Pons (tissue), 1 donor: ENCODE measurements at regions not wholly inside any gene's neighbourhood (a gene's known extent, or its start where the extent isn't known, plus 50 kb on each side); places are given as distances from the start of the nearest gene placed in this dataset.
"Not testable (repeated sequence)": the region's sequence is repeated elsewhere in the genome, so short reads cannot be mapped to it uniquely, and the experiment has no call there.

Experiments
- DNase-seq: peaks from one replicate; pipeline ENCODE4 v3.0.0-alpha.2; 2016; ENCODE audit warnings: low spot score

- DNase-seq: no peak
These were observed 187.5 kb upstream of the SALL3 start for GRCh38 chr18:78792094-78792493.

DNA sequence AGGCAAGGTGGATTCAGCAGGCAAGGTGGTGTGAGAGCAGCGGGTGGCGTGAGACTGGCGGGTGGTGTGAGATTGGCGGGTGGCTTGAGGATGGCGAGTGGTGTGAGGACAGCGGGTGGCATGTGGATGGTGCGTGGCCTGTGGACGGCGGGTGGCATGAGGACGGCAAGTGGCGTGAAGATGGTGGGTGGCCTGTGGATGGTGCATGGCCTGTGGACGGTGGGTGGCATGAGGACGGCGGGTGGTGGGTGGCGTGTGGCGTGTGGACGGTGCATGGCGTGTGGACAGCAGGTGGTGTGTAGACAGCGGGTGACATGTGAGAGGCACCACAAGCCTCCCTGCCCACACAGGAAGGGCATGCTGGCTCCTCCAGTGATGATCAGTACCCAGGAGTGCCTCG is 186.9 kb upstream of the SALL3 start:
- no peak for DNase-seq

DNA sequence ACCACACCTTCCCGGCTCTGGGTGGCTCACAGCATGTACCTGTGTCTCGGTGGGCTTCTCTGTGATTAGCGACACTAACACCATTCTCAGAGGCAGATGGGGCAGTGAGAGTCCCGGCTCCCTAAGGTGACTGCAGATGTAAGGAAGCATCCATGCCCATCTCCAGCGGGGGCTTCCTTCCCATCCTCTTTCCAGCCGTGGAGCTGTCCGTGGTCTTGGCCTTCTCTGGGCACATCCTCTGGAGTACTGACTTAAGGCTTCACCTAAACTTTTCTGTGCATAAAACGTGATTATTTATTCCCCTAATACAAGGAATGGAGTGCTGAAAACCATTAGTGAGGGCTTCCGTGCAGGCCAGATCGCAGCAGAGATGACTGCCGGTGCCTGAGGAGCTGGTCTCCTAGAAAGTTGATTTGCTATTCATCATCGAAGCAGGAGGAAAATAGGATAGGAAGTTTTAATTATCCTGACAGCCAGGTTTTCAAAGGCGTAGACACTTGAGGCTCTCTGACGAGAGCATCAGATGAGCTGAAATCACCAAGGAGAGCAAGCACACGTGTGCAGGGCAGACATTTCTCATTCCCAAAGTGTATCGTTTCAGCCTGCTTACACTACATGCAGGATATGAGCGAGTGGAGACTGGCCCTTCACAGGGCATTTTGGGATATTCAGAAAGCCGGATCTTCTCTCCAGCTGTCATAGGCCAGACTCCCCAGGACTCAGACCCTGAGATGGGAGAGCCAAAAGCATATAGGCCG is 186.1 kb upstream of the SALL3 start:
- no peak for DNase-seq

- DNase-seq: no peak
These were observed 185.6 kb upstream of the SALL3 start for GRCh38 chr18:78794071-78794430.

- DNase-seq: no peak
These were observed 182.7 kb upstream of the SALL3 start for GRCh38 chr18:78796693-78797455.

DNA sequence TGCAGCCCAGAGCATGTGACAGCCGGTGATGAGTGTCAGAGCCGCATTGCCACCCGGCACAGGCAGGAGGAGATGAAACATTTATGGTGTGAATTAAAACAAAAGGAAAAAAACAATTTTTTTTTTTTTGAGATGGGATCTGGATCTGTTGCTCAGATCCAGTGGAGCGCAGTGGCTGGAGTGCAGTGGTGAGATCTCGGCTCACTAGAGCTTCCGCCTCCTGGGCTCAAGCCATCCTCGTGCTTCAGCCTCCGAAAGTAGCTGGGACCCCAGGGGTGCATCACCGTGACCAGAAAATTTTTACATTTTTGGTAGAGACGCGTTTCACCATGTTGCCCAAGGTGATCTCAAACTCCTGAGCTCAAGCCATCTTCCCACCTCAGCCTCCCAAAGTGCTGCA is 182.1 kb upstream of the SALL3 start:
- no peak for DNase-seq

DNA sequence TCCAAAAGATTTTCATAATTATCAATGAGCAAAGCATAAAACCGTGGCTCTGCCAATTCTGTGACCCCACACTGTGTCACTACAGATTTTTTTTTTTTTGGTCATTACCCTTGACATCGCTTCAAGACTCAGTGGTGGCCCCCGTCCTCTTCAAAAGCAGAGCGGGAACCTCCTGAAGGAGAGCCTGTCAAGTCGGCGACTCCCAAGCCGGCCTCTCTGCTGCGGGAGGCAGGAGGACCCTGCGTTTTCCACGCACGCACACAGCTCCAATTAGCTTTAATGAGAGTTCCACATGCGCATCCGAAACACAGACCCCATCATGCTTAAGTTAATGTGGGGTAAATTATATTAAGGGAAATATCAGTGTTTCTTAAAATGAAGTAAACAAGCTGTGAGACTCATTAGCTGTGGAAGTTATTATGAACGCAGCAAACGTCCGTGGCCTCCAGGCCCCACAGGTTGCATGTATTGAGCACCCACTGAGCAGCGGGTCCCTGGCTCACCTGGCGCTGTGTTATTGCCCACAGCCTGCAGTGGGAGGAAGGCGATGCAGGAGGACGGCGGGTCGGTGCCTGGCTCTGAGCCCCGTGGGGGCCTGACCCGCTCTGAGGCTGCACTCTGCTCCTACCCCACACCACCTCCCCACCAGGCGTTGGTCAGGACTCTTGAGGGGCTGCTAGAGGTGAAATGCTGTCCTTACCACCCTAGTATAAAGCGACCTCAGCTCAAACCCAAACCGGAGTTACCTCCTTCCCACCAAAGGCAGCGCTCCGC is 181.0 kb upstream of the SALL3 start:
- no peak for DNase-seq

DNA sequence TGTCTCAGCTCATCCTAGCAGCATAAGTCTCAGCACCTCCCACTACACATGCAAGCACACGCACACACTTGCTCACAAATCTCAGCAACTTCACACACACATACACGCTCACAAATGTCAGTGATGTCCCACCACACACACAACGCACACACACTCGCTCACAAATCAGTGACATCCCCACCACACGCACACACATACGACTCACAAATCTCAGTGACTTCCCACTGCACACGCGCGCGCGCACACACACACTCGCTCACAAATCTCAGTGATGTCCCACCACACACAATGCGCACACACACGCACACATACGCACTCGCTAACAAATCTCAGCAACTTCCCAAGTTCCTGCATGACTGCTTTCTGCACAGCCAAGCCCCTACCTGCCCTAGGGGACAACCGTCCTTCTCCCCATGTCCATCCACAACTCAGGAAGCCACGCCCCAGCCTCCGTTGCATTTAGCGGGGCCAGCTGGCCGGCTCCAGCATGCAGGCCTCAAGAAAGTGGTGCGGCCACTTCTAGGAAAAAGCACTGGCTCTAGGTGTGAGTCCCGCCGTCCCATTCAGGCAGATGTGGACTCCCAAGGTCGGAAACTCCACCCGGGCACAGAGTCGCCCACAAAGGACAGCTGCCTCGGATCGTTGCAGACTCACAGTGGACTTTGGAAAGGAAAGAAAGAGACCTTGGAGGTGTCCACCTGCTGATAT is 180.1 kb upstream of the SALL3 start:
- DNase-seq: no peak

GRCh38 chr18:78800102-78800851 is 179.3 kb upstream of the SALL3 start:
- not testable (repeated sequence) for DNase-seq

- no peak for DNase-seq
These were observed 178.6 kb upstream of the SALL3 start for GRCh38 chr18:78801011-78801410.

DNA sequence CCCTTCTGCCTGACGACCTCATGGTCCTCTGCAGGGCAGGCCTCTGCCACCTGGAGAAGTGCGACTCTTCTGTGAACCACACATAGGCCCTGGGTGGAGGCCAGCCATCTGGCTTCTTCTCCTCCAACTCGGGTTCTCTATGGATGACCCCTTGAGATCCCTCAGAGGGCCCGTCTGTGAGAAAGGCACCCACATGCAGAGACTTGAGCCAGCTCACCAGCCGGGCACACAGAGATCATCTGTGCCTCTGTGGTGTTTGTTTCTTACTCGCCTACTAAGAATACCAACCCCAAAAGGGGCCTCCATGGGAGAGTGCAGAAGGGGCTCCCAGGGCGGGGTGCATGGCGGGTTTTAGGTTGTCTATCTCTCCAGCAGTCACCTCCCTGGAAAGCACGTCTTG is 176.5 kb upstream of the SALL3 start:
- DNase-seq: no peak

- DNase-seq: no peak
These were observed 175.2 kb upstream of the SALL3 start for GRCh38 chr18:78804206-78805030.

DNA sequence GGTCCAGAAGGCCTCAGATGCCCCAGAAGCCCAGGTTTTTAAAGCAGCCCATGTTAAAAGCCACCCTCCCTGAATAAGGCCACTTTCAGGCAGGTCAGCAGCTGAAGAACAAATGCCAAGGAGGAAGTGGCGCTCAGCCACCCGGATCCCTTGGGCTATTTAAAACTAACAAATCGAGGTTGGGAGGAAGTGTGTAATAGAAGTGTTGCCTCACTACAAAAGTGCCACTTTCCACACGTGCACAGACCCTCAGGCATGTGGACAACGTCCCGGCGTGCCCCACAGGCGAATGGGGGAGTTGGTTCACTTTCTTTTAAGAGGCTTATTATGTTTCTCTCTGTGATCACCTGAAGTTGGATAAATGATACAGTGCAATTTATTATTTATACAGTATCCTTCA is 173.8 kb upstream of the SALL3 start:
- DNase-seq: peak; percentile 43

DNA sequence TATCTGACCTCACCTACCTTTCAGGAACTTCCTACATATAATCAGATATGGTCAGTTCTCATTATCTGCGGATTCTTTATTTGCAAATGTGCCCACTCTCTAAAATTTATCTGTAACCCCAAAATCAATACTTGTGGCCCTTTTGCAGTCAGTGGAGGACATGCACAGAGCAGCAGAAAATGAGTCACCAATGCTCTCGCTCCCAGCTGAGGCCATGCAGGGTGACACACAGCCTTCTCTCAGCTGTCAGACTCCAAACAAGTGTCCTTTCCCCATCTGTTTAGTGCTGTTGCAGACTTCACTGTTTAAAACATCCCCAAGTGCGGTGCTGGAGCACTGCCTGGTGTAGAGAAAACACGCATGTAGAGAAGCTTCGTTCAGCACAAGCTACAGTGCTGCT is 171.9 kb upstream of the SALL3 start:
- DNase-seq: no peak

GRCh38 chr18:78809845-78810244 is 169.8 kb upstream of the SALL3 start:
- no peak for DNase-seq

- DNase-seq: no peak
These were observed 168.9 kb upstream of the SALL3 start for GRCh38 chr18:78810706-78811105.

DNA sequence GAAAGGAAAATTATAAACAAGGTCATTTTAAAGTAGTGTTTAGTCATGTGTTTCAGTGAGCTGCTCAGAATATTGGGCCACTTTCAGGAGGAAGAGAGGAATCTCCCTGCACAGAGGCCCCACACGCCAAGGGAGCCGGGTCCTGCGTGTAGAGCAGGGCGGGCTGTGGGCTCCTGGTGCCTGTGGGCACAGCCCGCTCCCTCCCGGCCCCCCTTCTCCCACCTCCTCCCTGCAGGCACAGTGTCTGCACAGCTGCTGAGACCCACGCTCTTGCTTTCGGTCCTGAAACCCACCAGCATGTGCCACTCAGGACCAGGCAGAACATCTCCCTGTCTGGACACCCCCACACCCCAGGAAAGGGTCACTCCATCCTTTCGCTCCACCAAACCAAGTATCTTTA is 167.6 kb upstream of the SALL3 start:
- no peak for DNase-seq

GRCh38 chr18:78813156-78813555 is 166.5 kb upstream of the SALL3 start:
- DNase-seq: no peak

DNA sequence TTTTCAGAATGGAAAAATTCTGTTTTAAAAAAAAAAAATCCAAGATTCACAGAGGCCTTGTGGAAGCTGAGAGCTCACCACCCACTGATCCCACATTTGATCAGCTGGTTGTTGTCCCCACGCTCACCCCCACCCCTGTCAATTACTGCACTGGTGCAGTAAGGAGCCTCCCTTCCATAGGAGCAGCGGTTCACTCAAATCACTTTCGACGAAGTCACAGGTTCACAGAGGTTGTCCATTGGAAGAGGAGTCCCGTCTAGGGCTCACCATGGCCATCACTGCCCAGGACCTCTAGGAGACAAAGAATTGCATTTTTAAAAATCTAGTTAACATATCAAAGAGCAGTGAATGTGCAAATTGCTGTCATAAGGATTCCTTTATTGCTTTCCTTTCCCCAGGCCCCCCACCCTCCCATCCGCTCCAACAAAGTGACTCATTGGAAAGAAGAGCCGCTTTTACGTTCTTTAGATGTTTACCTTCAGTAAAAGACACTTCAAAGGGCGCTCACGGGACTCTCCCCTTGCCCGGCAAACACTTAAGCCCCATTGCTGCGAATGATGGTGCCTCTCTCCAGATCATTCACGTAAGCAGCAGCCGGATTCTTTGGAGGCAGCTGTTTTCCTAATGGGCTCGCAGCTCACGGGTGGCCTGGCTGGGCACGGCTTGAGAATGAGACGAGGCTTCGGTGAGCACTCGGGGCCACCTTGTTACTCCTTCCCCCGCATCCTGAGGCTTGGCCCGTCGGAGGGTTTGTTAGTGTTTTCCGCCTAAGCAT is 165.5 kb upstream of the SALL3 start:
- no peak for DNase-seq

GRCh38 chr18:78814766-78815165 is 164.9 kb upstream of the SALL3 start:
- no peak for DNase-seq
